Ovary (tissue), 7 donors: ENCODE measurements at regions not wholly inside any gene's neighbourhood (a gene's known extent, or its start where the extent isn't known, plus 50 kb on each side); places are given as distances from the start of the nearest gene placed in this dataset.

Experiments
- DNase-seq, 5 donors: peaks; one replicate each; pipeline ENCODE4 v3.0.0-alpha.2; 2019 to 2020
- H3K27ac ChIP-seq, 2 donors: fragments of 200-600 bp; one replicate each; pipeline versions ENCODE4 v1.5.1 to v1.8.0; 2019 to 2022
- H3K27me3 ChIP-seq: fragments of 200-600 bp; one replicate; pipeline ENCODE4 v1.8.0; 2022
- H3K36me3 ChIP-seq: fragments of 200-600 bp; sonication (generic); one replicate; pipeline ENCODE4 v1.5.1; 2019
- H3K4me1 ChIP-seq: one replicate; pipeline ENCODE4 v1.8.1; 2013; ENCODE audit warnings: mild to moderate bottlenecking, moderate library complexity; ENCODE audit not compliant: insufficient read depth
- H3K4me3 ChIP-seq: fragments of 200-600 bp; sonication (generic); one replicate; pipeline ENCODE4 v1.5.1; 2017
- H3K9me3 ChIP-seq, 2 donors: fragments of 200-600 bp in 1 of 2; sonication (generic) in 1 of 2; one replicate each; pipeline versions ENCODE4 v1.5.1 to v1.8.1; 2013 to 2019; ENCODE audit warnings: mild to moderate bottlenecking in 1 of 2, moderate library complexity in 1 of 2
- EP300 ChIP-seq: sonication (generic); formaldehyde crosslinking; IDR thresholded peaks from one replicate; pipeline ENCODE4 v1.6.1; 2017; ENCODE audit warnings: antibody characterized with exemption
- POLR2A ChIP-seq: fragments of 450-650 bp; IDR thresholded peaks from one replicate; pipeline ENCODE4 v1.6.1; 2017; ENCODE audit warnings: antibody characterized with exemption, mild to moderate bottlenecking, moderate library complexity
- WGBS, 3 donors: extraction: QIAGEN DNeasy Blood & Tissue Kit in 1 of 3; methylation state at CpG; one replicate each; pipeline versions ENCODE4 v1.1.5 to v1.1.7; 2013 to 2017; 5-methylcytosine and 5-hydroxymethylcytosine counted together
- intact Hi-C, 4 donors: fragments of 100-400 bp; cut with DNase I; formaldehyde crosslinking; loops; one replicate each; pipeline versions ENCODE4 v1.11.0 to v1.15.1; 2022 to 2023
- TF ChIP-seq, protein P1 (sequence below), 3 donors: fragments of 450-650 bp in 2 of 3; fragments of 200-600 bp in 1 of 3; IDR thresholded peaks; one replicate each; pipeline versions ENCODE4 v1.5.1 to v1.8.0; 2016 to 2022; ENCODE audit warnings: antibody characterized with exemption in 3 of 3, mild to moderate bottlenecking in 1 of 3
- donor health status: DM: no; HTN: no; CAD: no; lungs with moderate emphysema.
- donor health status: DM: no; HTN: no; CAD: no.
- donor health status: Bipolar disorder and iron deficiency.
- donor health status: DM: no; HTN: no; CAD: no.
- donor health status: DM: yes; HTN: yes; CAD: no.

DNA sequence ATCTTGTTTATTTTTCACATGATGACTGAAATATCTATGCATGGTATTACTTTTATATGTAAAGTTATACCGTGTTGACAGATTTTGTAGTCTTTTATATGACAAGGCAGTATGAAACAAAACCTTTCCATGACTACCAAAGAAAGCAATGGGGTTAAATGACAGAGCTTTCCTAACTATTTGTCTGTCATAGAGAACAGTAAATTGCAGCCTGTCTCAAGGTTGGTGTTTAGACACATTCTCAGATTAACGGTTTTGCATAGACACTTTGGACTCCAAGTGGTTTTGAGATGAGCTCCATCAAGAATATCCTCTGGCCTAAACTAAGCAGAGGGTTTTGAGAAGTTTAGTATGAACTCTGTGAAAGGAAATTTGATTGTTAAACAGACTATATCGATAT is 180.7 kb upstream of the TENM3 start:
- intact Hi-C loops, result no loop called here
- H3K27ac ChIP-seq, result no peak overlapping the region
- TF ChIP-seq EP300 (no peak), POLR2A (no peak)
- TF ChIP-seq, protein P1, sequence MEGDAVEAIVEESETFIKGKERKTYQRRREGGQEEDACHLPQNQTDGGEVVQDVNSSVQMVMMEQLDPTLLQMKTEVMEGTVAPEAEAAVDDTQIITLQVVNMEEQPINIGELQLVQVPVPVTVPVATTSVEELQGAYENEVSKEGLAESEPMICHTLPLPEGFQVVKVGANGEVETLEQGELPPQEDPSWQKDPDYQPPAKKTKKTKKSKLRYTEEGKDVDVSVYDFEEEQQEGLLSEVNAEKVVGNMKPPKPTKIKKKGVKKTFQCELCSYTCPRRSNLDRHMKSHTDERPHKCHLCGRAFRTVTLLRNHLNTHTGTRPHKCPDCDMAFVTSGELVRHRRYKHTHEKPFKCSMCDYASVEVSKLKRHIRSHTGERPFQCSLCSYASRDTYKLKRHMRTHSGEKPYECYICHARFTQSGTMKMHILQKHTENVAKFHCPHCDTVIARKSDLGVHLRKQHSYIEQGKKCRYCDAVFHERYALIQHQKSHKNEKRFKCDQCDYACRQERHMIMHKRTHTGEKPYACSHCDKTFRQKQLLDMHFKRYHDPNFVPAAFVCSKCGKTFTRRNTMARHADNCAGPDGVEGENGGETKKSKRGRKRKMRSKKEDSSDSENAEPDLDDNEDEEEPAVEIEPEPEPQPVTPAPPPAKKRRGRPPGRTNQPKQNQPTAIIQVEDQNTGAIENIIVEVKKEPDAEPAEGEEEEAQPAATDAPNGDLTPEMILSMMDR (IDR thresholded peaks at IDR 0.05), result no peak
- DNase-seq, result no peak
- H3K9me3 ChIP-seq, result no peaks in the 10 kb centered on the region
- H3K27me3 ChIP-seq, result no peaks in the 10 kb centered on the region
- H3K36me3 ChIP-seq, result no peaks in the 10 kb centered on the region
- H3K4me1 ChIP-seq, result no peaks in the 10 kb centered on the region
- no peak overlapping the region for H3K4me3 ChIP-seq
- WGBS, 3 donors, result 47 to 60% (median 56%) methylated on average over 3 of the region's 3 CpGs

DNA sequence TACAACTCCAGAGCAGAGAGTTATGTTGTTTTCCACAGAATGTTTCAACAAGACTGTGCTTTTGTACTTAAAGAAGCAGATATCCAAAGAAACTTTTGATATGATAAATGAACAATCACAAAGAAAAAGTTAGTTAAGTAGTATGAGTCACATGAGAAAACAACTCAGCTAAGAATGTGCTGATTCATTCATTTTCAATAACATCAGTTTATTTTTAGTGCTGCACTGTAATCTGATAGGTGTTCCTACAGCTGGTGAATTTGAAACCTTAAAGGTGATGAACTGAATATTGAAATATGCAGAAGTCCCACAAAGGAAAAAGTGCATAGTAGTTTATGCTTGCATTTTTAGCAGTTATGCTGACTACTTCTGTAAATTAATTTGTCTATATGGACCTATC is 180.3 kb upstream of the TENM3 start:
- H3K36me3 ChIP-seq, result no peaks in the 10 kb centered on the region
- no peak overlapping the region for H3K27ac ChIP-seq
- no peaks in the 10 kb centered on the region for H3K9me3 ChIP-seq
- no peaks in the 10 kb centered on the region for H3K27me3 ChIP-seq
- no peak for DNase-seq
- no peak overlapping the region for H3K4me3 ChIP-seq
- TF ChIP-seq EP300 (no peak), POLR2A (no peak)
- TF ChIP-seq, protein P1 (IDR thresholded peaks at IDR 0.05), result no peak
- no peaks in the 10 kb centered on the region for H3K4me1 ChIP-seq
- intact Hi-C loops, result no loop called here

DNA sequence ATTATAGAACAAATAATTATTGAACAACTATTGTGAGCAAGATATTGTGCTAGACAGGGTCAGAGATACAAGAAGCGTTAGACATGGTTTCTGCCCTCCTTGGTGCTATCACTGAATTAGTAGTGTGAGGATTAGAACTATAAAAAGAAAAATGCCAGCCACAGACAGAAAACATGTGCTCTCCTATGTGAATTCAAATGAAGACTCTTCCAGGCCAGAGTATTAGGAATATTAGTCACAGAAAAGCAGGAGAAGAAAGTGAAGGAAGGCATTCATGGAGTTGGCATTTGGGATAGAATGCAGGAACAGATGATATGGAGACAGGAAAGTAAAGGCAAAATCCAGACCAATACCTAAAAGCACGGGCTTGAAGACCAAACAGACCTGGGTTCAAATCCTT is 179.6 kb upstream of the TENM3 start:
- Histone ChIP-seq H3K4me1 (no peaks in the 10 kb centered on the region), H3K36me3 (no peaks in the 10 kb centered on the region), H3K27me3 (no peaks in the 10 kb centered on the region), H3K4me3 (no peak overlapping the region), H3K9me3 (no peaks in the 10 kb centered on the region), H3K27ac (no peak overlapping the region)
- intact Hi-C loops, result no loop called here
- TF ChIP-seq, protein P1 (IDR thresholded peaks at IDR 0.05), result no peak
- TF ChIP-seq POLR2A (no peak), EP300 (no peak)
- no peak for DNase-seq
- 90 to 93% (median 90%) methylated on average over 2 of the region's 2 CpGs for WGBS, 3 donors

DNA sequence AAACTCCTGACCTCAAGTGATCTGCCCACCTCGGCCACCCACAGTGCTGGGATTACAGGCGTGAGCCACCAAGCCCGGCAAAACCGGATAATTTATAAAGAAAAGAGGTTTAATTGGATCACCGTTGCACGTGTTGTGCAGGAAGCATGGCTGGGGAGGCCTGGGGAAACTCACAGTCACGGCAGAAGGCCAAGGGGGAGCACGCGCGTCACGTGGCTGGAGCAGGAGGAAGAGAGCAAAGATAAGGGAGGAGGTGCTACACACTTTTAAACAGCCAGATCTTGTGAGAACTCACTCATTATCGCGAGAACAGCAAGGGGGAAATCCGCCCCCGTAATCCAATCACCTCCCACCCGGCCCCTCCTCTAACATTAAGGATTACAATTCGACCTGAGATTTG is 177.9 kb upstream of the TENM3 start:
- H3K27ac ChIP-seq, result no peak overlapping the region
- H3K27me3 ChIP-seq, result no peaks in the 10 kb centered on the region
- TF ChIP-seq, protein P1 (IDR thresholded peaks at IDR 0.05), result no peak
- TF ChIP-seq EP300 (no peak), POLR2A (no peak)
- no peaks in the 10 kb centered on the region for H3K36me3 ChIP-seq
- H3K4me1 ChIP-seq, result no peaks in the 10 kb centered on the region
- intact Hi-C loops, result no loop called here
- H3K4me3 ChIP-seq, result no peak overlapping the region
- DNase-seq, result no peak
- no peaks in the 10 kb centered on the region for H3K9me3 ChIP-seq
- 71 to 73% (median 72%) methylated on average over 17 of the region's 17 CpGs for WGBS, 3 donors

DNA sequence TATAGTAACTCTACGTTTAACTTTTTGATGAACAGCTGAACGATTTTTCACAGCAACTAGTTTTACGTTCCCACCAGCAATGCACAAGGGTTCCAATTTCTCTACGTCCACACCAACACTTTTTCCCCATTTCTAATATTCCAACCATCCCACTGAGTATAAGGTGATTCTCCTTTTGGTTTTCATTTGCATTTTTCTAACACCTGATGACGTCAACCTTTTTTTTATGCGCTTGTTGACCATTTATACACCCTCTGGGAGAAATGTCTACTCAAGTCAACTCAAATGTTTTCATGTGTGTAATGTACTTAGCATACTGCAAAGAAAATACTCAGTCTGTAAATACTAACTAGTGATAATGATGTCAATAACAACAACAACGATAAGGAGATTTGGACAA is 177.2 kb upstream of the TENM3 start:
- 91 to 92% (median 92%) methylated on average over 7 of the region's 7 CpGs for WGBS, 3 donors
- no peak overlapping the region for H3K4me3 ChIP-seq
- intact Hi-C loops, result no loop called here
- DNase-seq, result no peak
- no peaks in the 10 kb centered on the region for H3K36me3 ChIP-seq
- H3K27ac ChIP-seq, result no peak overlapping the region
- no peak for TF ChIP-seq EP300
- TF ChIP-seq POLR2A, result no peak
- TF ChIP-seq, protein P1 (IDR thresholded peaks at IDR 0.05), result no peak
- H3K4me1 ChIP-seq, result no peaks in the 10 kb centered on the region
- no peaks in the 10 kb centered on the region for H3K9me3 ChIP-seq
- no peaks in the 10 kb centered on the region for H3K27me3 ChIP-seq
